ENCODE measurements at regions not wholly inside any gene's neighbourhood (a gene's known extent, or its start where the extent isn't known, plus 50 kb on each side); places are given as distances from the start of the nearest gene placed in this dataset.

DNA sequence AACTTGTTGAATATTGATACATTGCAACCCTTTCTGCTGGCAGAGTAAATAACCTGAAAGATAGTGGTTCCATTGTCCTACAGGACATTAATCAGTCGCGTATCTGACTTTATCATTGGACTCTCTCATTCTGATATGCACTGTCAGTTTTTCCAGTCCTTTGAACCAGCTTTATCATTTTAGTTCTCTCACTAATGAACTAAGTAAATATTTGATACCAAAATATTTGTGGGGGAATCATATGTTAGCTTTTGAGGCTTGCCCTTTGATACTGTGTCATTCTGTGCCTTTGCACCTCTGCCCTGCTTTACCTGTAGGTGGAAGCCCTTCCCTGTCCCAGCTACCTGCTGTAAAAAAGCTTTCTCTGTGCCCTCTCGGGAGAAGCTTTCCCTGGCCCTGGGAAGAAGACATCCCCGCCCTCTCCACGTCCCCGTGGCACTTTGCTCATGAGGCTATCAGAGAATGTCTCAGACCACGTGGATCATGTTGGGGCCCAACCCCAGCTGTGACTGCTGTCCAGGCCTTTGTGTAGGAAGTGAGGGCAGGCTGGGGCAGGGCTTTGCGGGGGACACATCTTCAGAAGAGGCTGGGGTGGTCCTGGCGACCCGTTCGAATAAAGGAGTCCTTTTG, 117.8 kb upstream of the NXT1 start:
- no peak for DNase-seq

DNA sequence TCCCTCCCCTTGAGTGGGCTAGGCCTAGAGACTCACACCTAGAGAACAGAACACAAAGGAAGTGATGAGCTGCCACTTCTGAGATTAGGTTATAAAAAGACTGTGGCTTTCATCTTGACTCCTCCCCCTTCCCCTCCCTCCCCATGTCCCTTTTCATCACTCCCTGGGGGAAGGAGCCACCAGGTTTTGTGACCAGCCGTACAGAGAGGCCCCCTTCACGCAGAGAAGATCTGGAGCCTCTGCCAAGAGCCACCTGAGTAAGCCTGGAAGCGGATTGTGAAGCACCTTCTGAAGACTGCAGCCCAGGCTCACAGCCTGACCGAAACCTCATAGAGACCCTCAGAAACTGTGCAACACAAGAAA, 118.4 kb upstream of the NXT1 start:
- no peak for DNase-seq

DNA sequence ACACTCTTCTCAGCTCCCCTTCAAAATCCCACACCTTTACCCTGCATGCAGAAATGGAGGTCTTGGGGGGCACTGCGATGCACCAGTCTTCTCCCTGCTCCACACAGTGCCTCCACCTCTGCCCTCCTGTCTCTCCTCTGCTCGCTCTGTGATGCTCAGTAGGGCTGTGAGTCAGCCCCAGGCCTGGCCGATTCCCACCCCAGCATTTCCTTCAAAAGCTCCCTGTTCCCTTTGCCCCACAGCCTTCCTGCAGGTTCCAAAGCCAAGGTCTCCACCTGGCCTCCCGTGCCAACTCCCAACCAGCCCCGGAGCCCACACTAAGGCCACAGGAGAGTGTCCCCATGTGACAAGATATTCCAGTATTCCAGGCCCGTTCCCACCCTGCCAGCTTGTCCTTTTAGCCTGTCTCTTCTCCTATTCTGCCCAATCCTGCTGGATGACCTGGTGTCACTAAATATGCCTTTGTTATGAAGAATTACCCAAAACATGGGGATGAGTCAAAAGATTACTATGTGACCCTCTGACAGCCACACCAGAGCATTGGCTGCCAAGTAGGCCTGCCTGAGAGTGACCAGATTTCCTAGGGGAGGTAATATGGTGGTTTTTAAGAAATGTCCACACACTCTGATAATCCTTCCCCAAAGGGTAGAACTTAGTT, 118.9 kb upstream of the NXT1 start:
- no peak for DNase-seq

DNA sequence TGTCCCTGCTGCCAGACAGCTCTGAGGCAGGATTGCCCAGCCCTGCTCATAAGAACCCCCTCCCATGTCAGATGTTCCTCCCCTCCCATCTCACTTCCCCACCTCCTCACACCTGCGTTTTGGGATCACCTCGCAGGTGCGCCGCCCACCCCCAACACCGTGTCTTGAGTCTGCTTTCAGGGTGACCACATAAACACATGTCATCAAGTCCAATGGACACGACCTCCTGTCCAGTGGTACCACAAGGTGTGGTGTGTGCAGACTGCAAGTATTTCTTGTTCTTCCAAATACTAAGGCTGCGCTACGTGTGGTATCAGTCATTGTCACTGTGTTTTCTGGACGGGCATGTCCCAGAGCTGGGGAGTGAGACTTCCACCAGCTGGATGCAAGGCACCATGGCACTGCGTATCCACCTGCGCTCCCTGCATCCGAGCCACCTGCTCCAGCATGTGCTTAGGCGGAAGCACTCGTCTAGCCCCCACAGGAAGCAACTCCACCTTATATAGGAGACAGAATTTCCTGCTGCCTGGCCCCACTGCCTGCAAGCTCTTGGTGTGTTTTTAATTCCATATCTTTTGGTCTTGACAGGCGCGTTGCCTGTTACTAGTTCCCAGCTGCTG, 119.7 kb upstream of the NXT1 start:
- DNase-seq, result no peak

DNA sequence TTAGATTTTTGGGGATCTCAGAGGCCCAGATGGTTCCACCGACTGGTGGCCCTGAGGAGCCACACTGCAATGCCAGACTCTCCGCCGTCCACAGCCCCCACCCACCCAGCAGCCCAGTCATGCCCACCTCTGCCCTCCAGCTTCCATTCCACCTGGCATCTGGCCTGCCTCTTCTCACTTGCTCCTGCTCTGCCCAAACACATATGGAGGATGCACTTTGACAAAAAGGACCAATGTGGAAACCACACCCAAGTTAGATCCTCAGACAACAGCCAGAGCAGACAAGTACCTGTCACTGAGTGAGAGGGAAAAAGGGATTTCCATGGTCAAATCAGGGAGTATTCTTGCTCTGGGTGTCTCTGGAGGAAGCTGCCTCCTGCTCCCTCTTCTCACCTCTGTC, 120.6 kb upstream of the NXT1 start:
- DNase-seq, result no peak

DNA sequence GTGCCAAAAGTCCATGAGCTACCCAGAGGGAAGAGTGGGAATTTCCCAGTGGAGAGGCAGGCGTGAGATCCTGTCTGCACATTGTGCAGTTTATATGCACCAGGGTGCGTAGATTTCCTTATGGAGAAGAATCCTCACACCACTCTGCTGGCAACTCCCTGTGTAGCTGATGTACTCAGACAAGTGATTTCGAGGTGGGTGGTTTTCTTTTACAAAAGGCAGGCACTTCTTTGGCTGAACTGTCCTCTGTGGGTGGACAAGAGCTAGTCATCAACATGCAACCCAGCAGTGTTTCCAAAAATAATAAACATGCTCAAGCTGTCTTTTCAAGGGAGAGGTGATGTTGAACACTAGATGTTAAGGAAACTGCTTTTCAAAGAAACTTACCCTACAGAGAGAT, 121.7 kb upstream of the NXT1 start:
- DNase-seq, result peak in 1 of 51 donors; percentile 22

DNA sequence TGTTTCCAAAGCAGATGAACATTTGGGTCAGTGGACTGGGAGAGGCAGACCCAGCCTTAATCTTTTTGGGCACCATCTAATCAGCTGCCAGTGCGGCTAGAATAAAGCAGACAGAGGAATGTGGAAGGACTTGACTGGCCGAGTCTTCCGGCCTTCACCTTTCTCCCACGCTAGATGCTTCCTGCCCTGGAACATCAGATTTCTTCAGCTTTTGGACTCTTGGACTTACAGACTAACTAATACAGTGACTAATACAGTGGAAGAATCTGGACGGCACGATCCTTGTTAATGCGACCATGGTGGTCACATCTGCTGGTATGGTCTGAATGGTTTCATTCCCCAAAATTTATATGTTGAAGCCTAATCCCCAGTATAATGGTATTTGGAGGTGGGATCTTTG, 122.6 kb upstream of the NXT1 start:
- no peak for DNase-seq

DNA sequence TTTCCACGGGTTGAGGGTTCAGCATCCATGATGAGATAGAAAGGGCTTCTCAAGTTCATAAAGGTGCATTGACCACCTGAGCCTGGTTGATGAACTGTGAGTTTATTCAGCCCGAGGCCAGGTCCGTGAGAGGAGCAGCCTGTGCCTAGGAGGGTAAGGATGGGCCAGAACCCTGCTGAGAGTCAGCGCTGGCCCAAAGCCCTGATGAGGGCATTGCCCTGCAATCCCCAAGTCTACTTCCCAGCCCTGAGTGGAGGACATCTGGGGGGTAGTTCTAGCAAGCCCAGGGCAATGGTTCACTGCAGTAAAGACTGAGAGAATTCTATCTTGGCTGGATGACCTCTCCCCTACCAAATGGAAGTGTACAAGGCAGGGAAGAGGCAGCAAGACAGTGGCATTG, 123.3 kb upstream of the NXT1 start:
- DNase-seq, result no peak

DNA sequence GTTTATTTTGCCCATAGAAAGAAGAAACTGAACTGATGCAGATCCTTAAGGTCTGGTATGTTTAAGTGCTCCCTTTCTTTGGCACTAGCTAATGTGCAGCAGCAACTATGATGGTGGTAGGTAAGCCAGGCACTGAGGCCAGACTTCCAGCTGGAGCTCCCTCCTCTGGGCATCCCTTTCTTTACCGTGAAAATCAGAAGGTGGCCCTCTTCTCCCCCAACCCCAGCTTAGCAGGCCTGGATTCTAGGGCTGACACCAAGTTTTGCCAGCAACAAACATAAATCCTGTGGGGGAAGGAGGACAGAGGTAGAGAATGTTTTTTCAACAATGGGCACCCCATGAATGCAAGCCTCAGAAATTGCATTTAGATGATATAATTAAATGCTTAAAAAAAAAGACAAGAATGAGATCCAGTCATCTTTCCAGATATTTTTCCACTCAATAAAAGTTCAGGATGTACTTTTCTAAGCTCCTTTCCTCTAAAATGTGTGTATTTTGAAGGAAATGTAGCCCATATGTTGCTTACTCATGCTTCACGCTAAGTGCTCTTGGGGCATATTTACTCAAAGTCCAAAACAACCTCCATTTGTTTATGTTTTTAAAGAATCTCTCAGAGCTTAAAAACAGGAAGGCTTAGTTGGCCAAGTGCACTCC, 123.9 kb upstream of the NXT1 start:
- no peak for DNase-seq

DNA sequence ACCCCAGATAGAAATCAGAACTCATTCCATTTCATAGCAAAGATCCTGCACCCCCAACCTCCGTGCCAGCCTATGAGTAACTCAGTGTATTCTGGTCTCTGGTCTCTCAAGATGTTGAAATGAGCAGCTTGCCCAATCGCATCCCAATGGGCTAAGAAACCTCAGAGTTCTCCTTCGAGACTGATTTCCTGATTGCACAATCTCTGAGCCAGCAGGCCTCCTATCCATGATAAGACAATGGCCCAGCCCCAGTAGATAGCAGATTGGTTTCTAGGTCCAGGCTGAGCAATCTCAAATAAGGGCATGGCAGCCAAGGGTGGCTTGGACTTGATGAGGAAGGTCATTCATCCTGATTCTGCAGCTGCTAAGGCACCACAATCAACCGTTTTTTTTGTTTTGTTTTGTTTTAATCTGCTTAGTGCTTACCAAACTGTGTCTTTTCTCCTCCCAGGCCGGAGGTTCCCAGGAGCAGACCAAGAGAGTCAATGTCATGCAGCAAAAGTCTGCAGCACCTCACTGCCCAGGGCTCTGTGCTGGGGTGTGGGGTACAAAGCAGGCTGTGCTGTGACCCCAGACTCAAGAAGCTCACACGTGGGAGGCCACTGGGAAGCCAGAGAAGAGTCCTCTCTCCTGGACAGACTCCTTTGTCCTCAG, 125.1 kb upstream of the NXT1 start:
- peak in 8 of 51 donors; percentile 3 to 29 (median 16) for DNase-seq

DNA sequence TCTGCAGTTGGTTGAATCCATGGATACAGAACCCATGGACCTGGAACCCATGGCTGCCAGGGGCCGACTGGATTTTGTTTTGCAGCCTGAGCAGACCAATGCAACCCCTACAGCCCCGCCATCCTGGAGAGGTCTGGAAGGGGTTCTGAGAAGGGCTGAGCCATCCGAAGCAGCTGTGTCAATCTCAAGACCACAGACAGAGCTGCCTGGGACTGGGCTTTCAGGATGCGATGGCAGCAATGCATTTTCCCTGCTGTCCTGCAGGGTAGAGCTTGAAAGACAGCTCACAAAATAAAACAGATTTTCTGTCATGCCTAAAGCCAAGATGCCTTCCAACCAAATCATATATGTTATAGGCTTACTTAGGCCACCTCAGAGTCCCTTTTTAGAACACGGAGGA, 125.8 kb upstream of the NXT1 start:
- DNase-seq, result no peak

DNA sequence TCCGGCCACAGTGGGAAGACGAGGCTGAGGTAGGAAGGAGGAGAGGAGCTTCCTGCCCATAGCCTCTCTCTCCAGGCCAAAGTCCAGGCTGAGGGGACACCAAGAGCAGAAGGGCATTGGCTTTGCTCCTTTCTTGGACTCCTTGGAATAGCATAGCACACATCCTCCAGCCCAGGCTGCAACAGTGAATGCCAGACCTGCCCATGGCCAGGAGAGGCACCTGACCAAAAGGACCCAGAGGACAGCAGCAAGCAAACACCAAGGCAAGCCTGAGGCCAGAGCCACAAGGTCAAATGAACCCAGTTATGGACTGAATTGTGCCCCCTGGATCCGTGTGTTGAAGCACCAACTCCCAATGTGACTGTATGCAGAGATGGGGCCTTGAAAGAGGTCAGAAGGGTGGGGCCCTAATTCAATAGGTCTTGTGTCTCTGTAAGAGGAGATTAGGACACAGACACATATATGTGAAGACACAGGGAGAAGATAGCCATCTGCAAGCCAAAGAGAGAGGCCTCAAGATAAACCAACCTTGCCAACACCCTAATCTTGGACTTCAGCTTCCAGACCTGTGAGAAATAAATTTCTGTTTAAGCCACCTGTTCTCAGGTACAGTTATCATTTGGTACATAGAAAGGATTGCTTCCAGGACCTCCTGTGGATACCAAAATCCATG, 126.5 kb upstream of the NXT1 start:
- DNase-seq, result no peak

DNA sequence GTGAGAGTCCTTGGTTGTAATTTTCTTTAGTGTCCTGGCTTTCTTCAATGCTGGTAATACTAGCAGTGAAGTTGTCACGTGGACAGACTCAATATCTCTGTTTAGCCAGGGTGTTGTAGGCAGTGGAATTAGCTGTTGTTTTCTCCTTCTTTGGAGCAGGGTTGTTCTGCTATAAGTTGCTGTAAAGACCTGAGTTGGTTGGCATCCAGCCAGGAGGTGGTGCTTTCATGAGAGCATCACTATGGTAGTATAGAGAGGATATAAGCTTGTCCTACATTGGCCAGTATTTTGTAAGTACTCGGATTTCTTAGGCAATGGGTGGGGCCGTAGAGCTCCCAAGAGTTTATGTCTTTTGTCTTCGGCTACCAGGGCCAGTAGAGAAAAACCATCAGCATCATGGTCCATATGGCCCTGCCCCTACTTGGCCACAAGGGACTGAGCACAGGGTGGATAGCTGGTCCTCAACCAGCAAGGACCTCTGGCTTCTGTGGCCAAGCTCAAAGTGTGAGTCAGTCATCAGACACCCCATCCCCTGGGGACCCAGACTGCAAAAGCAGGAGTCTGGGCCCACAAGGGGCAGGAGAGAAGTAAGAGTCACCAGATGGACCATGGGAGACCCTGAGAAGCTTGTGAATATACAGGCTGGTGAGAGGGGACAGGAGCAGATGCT, 127.9 kb upstream of the NXT1 start:
- no peak for DNase-seq

DNA sequence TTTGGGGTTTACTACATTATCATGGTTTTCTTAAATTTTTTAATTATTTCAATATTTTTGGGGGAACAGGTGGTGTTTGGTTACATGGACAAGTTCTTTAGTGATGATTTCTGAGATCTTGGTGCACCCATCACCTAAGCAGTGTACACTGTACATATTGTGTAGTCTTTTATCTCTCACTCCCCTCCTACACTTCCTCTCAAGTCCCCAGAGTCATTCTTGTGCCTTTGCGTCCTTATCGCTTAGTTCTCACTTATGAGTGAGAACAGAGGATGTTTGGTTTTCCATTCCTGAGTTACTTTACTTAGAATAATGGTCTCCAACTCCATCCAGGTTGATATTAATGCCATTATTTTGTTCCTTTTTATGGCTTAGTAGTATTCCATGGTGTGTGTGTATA, 130.9 kb upstream of the CD93 start:
- no peak for DNase-seq

DNA sequence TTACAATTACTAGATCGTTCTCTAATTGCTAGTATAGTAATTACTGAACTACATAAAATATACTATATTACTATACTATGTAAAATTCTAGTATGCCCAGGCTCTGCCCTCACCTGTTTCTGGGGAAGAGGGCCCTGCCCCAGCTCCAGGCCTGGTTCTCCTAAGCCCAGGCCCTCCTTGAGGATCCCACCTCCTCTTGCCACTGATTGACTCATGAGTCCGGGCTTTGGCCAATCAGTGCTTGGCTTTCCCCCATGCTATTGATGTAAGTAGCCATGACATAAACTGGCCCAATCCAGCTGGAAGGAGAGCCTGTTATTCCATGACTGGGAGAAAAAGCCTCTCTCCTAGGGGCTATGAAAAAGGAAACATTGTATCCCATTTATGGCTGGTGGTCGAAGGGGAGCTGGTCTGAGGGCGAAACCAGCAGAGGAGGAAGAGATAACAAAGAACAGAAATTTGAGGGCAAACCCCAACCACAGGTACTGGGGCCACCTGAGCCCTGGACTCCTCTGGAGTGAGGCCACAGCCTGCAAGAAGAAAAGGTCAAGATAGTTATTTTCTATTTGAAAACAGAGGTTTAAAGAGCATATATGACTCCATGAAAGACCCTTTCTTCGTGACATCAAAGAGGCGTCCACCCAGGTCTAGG, 129.3 kb upstream of the CD93 start:
- DNase-seq, result no peak

DNA sequence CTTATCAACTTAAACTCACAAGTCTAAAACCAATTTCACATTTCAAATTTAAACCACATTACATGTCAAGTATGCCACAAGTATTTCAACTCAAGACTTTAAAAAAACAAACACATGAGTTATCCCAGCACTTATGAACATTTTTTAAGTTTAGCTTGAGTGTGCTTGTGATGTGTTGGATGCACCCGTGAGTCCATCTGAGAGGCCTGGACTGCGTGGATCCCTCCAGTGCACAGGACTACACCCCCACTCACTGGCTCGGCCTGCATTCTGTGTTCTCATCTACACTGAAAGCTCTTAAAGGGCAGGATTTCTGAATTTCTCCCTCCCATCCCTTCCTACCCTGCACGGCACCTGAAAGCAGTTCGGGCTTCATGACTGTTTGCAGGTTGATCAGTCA, 128.8 kb upstream of the CD93 start:
- no peak for DNase-seq

DNA sequence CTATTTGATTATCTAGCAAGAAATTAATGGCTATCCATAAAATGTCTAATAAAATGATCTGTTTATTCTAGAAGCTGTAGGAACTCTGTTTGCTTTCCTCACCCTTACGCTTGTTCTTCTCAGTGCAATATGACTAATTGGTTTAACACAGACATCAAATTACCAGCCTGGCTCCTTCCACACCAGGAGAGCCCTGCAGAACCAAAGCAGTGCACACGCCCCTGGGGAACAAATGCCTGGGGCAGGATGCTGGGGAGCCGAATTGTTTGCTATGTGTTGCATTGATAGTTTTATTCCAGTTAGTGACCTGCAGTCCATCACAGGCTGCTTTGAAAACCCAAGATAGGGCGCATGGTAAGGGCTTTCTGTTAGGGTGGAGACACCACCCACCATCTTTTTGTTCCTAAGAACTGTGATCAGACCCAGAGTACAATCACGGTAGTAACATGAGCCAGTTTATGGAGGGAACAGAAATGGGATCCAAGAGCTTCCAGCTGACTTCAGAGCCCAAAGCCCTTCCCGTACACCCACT, 126.4 kb upstream of the CD93 start:
- no peak for DNase-seq

DNA sequence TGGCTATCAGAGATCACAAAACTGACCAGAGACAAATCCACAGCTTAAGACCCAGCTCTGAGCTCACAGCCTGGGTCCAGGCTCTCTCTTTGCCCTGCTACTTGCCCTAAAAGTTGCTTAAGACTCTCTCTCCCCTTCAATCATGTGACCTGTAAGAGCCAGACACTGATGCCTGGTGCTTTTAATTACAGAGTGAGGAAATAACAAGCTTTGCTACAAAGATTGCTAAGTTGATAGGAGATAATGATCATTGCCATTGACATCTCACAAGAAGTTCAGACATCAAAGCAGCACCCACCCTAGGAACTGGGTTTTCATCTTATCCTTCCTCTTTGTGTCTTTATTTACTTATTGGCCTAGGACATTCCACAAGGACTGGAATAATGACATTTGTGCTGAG, 125.9 kb upstream of the CD93 start:
- DNase-seq, result no peak

DNA sequence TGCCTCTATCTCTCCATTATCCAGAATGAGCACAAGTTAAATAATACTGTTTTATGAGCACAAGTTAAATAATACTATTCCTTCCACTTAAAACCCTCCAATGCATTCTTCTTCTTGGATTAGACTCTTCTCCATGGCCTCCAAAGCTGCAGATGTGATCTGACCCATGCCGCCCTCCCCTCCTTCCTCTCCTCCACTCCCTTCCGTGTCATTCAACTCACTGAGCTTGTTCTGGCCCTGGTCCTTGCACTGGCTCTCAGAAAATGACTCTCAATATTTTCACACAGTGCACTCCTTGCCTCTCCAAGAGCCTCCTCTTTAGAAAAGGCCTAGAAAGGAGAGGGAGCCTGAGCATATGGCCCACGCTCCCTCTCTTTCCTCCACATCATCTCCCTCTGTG, 125.0 kb upstream of the CD93 start:
- no peak for DNase-seq

DNA sequence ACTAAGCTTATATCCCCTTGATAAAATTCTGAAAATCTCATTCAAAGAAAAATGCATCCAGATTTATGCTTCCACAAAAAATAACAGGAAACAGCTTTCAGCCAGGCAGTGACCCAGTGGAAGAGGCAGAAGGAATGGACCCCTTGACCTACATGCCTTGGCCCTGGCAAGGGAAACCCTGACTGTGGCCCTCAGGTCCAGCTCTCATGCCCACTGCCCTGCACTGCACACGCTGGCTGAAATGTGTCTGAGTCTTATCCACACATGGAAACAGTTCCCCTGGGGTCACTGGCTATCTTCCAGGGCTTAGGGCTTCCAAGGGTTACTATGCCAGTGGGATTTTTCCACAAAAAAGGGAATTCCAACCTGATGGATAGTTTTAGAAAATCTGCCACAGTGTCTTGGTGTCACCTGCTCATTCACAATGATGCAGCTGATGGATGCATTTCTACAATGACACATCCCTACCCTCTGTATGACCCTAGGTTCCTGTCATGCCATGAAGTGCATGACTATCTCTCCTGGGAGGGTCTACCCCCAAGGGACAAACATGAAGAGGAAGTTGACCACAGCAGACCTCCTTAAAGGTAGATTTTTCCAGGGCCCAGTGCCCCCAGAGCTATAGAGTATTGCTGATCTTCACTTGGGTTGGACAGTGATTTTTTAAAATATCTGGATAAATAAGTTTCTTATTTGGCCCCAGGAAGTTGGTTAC, 121.9 kb upstream of the CD93 start:
- DNase-seq, result no peak

Measured in hypothalamus (tissue), 51 donors.